Osteoblast (primary cell): ENCODE measurements at regions not wholly inside any gene's neighbourhood (a gene's known extent, or its start where the extent isn't known, plus 50 kb on each side); places are given as distances from the start of the nearest gene placed in this dataset.

Source experiments
- DNase-seq: peaks from one replicate; pipeline ENCODE4 v3.0.0; 2011; ENCODE audit warnings: low spot score, mixed read lengths; ENCODE audit not compliant: insufficient read length; ENCODE audit errors: missing footprints
- H2AFZ ChIP-seq: 2 replicates; pipeline ENCODE4 v1.6.0; 2011; ENCODE audit warnings: mild to moderate bottlenecking, low read length
- H3K27ac ChIP-seq: 2 replicates; pipeline ENCODE4 v1.5.1; 2011; ENCODE audit warnings: mild to moderate bottlenecking, low read depth, low read length, moderate library complexity
- H3K27me3 ChIP-seq: 2 replicates; pipeline ENCODE4 v1.6.0; 2012; ENCODE audit warnings: mild to moderate bottlenecking, control low read depth, inconsistent platforms, low read length, moderate library complexity; ENCODE audit not compliant: insufficient read depth
- H3K36me3 ChIP-seq: 2 replicates; pipeline ENCODE4 v1.5.1; 2011; ENCODE audit warnings: mild to moderate bottlenecking, low read length, control low read depth, moderate library complexity; ENCODE audit not compliant: insufficient read depth
- H3K4me1 ChIP-seq: 2 replicates; pipeline ENCODE4 v1.5.1; 2011; ENCODE audit warnings: mild to moderate bottlenecking, low read length, control low read depth, moderate library complexity; ENCODE audit not compliant: insufficient read depth
- H3K4me2 ChIP-seq: 2 replicates; pipeline ENCODE4 v1.6.0; 2011; ENCODE audit warnings: mild to moderate bottlenecking, low read length; ENCODE audit not compliant: insufficient read depth
- H3K4me3 ChIP-seq: fragments of 200-600 bp; sonication (generic); 3 replicates; pipeline ENCODE4 v1.5.1; 2012; ENCODE audit warnings: mild to moderate bottlenecking, low read length, inconsistent platforms; ENCODE audit not compliant: insufficient read depth
- H3K79me2 ChIP-seq: 2 replicates; pipeline ENCODE4 v1.6.0; 2012; ENCODE audit warnings: mild to moderate bottlenecking, low read length, control low read depth, inconsistent platforms; ENCODE audit not compliant: insufficient read depth
- H3K9me3 ChIP-seq: 2 replicates; pipeline ENCODE4 v1.5.1; 2011; ENCODE audit warnings: low read depth, low read length, control low read depth
- H4K20me1 ChIP-seq: 2 replicates; pipeline ENCODE4 v1.6.0; 2012; ENCODE audit warnings: mild to moderate bottlenecking, low read length, control low read depth; ENCODE audit not compliant: insufficient read depth
- TF ChIP-seq, protein P1 (sequence below): IDR thresholded peaks from 2 replicates; pipeline ENCODE4 v1.5.1; 2011; ENCODE audit warnings: mild to moderate bottlenecking, low read depth, low read length, moderate library complexity; ENCODE audit errors: extremely low read depth

DNA sequence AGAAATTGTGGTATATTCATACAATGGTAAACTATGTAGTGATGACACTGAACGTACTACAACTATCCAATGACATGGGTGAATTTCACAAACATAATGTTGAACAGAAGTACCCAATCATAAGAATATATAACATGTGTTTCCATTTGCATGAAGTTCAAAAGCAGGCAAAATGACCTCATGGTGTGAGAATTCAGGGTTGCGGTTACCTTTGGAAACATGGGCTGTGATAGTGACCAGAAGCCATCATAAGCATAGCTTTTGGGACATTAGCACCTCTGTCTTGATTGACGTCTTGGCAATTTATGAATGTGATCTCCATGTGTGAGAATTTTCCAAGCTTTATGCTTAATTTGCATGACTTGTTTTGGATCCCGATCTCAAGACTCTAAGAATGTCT, 500.1 kb upstream of the JAG1 start:
- H3K4me3 ChIP-seq: no peak overlapping the region
- H3K4me2 ChIP-seq: no peak overlapping the region
- H3K36me3 ChIP-seq: no peaks in the 10 kb centered on the region
- TF ChIP-seq, protein P1, sequence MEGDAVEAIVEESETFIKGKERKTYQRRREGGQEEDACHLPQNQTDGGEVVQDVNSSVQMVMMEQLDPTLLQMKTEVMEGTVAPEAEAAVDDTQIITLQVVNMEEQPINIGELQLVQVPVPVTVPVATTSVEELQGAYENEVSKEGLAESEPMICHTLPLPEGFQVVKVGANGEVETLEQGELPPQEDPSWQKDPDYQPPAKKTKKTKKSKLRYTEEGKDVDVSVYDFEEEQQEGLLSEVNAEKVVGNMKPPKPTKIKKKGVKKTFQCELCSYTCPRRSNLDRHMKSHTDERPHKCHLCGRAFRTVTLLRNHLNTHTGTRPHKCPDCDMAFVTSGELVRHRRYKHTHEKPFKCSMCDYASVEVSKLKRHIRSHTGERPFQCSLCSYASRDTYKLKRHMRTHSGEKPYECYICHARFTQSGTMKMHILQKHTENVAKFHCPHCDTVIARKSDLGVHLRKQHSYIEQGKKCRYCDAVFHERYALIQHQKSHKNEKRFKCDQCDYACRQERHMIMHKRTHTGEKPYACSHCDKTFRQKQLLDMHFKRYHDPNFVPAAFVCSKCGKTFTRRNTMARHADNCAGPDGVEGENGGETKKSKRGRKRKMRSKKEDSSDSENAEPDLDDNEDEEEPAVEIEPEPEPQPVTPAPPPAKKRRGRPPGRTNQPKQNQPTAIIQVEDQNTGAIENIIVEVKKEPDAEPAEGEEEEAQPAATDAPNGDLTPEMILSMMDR: no peak
- H3K4me1 ChIP-seq: peaks cover 13% of the 10 kb centered on the region
- H3K9me3 ChIP-seq: no peaks in the 10 kb centered on the region
- H3K27me3 ChIP-seq: no peaks in the 10 kb centered on the region
- H2AFZ ChIP-seq: no peak overlapping the region
- no peaks in the 10 kb centered on the region for H4K20me1 ChIP-seq
- DNase-seq: no peak
- no peaks in the 10 kb centered on the region for H3K79me2 ChIP-seq
- no peak overlapping the region for H3K27ac ChIP-seq

DNA sequence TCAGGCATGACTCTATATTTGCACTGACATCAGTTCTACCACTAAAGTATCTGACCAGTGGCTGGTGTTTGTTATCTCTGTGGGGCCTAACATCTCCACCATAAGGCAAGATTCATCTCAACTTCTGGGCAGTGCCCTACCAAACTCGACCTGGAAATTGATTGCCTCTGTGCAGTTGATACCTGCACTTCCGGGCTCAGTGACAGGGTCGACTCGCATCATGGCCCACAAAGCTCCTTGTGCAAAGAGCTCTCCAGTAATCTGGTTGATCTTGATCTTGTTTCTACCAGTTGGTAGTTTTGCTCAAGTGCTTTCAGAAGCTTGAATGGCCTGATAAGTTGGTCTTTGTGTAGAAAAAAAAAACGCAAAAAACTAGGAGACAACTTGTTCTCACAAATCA, 501.1 kb upstream of the JAG1 start:
- Histone ChIP-seq H3K4me2 (no peak overlapping the region), H3K79me2 (no peaks in the 10 kb centered on the region), H2AFZ (no peak overlapping the region), H3K27me3 (no peaks in the 10 kb centered on the region), H3K4me1 (peaks cover 17% of the 10 kb centered on the region), H3K27ac (no peak overlapping the region), H4K20me1 (no peaks in the 10 kb centered on the region), H3K9me3 (no peaks in the 10 kb centered on the region), H3K4me3 (no peak overlapping the region), H3K36me3 (no peaks in the 10 kb centered on the region)
- TF ChIP-seq, protein P1: no peak
- DNase-seq: no peak

DNA sequence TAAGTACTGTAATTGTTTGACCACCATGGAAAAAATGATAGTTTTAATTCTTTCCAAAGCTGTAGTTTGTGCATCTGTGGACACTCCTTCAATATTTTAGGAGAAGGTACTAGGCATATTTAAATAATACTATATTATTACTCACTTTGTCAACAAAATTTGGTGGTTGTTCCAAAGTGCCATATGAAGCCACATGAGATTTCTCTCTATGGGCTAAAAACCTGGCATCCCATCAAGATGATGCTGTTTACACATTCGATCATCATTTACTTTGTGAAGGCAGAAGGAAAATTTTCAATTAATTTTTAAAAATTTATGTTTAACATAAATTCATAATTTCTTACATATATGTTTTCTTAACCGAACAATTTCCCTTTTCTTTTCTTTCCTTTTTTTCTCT, 502.6 kb upstream of the JAG1 start:
- TF ChIP-seq, protein P1: no peak
- Histone ChIP-seq H3K27ac (no peak overlapping the region), H3K4me2 (no peak overlapping the region), H3K27me3 (no peaks in the 10 kb centered on the region), H3K9me3 (no peaks in the 10 kb centered on the region), H3K36me3 (no peaks in the 10 kb centered on the region), H4K20me1 (no peaks in the 10 kb centered on the region), H3K4me1 (peaks cover 8% of the 10 kb centered on the region), H3K79me2 (no peaks in the 10 kb centered on the region), H3K4me3 (no peak overlapping the region), H2AFZ (no peak overlapping the region)
- DNase-seq: no peak

DNA sequence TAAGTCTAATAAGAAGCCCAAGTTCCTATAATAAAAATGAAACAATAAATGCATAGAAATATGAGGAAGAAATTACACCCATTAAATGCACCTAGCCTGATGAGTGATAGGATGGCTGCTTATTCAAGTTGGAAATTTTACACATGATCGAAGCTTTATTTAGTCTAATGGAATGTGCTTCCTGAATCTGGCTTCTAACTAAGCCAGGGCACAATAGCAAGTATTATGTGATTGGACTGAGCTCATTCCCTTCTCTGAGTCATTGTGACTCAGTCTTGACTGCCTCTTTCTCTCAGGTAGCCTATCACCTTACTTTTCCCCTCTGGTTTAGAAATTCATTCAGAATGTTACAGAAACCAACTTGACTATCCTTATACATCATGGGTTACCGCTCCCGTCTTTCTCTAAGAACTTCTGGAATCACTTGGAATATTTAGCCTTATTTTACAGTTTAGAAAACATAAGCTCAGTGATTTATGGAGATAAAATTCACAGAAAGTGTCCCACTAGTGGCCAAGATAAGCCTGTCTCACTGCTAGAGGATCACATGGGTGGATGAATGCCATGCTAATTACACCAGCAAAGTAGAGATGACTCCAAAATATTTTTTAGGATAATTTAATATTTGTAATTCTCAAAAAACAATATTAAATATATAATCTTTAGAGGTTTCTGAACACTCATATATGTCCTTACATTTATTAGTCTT, 505.3 kb upstream of the JAG1 start:
- Histone ChIP-seq H3K4me3 (no peak overlapping the region), H3K4me2 (no peak overlapping the region), H3K4me1 (peaks cover 8% of the 10 kb centered on the region), H3K79me2 (no peaks in the 10 kb centered on the region), H3K27ac (no peak overlapping the region), H3K36me3 (no peaks in the 10 kb centered on the region), H4K20me1 (no peaks in the 10 kb centered on the region), H2AFZ (no peak overlapping the region), H3K9me3 (no peaks in the 10 kb centered on the region), H3K27me3 (no peaks in the 10 kb centered on the region)
- no peak for DNase-seq
- TF ChIP-seq, protein P1: no peak
